ENCODE measurements at regions not wholly inside any gene's neighbourhood (a gene's known extent, or its start where the extent isn't known, plus 50 kb on each side); places are given as distances from the start of the nearest gene placed in this dataset.
A peak's percentile ranks its signal among the peaks of the same experiment; 100 is the strongest.

DNA sequence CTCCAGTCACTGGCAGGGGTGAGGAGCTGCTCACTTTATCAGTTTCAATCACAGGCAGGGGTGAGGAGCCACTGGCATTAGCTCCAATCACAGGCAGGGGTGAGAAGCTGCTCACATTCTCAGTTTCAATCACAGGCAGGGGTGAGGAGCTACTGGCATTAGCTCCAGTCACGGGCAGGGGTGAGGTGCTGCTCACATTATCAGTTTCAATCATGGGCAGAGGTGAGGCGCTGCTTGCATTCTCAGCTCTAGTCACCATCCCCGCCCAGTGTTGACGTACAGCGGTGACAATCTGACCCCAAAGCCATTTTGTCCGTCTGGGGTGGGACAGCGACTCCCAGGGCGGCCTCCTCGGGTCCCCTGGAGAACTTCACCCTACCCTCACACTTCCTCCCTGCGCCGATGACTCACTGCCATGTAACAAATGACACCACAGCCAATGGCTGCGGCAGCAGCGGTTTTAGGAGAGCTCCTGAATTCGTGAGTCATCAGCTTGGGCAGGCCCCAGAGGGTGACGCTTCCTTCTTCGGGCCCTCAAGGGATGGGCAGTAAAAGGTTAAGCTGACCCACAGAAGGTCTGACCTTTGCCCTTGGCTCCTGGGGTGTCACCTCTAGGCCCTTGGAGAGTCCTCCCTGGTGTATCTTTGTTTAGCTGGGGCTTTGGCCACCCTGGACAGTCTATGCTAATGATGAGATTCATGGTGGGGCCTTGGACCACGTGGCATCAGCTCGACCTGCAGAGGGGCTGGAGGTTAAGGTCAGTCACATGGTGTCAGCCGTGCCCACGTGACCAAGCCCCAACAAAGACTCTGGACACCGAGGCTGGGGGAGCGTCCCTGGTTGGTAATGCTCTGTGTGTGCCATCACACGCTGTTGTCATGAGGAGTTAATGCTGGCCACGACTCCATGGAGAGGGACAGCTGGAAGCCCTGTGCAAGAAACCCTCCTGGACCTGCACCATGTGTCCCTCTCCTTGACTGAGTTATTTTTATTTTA lies 171.7 kb downstream of the C16orf95 start:
- no peak overlapping the region for H3K4me3 ChIP-seq (ENCODE audit: low read length in 2 of 2)
- WGBS, 2 donors (ENCODE audit: extremely low coverage in 2 of 2, insufficient read length in 2 of 2, insufficient replicate concordance in 1 of 2) = no CpG with 5 or more reads among the region's 24 CpGs
- H2BK120ac ChIP-seq (ENCODE audit: low read depth, low read length) = no peak overlapping the region
- DNase-seq (ENCODE audit: low spot score) = no peak
- no peak overlapping the region for H2AFZ ChIP-seq (ENCODE audit: low read length)
- no peak overlapping the region for H4K91ac ChIP-seq (ENCODE audit: low read depth, low read length, poor library complexity)
- no peak overlapping the region for H3K27ac ChIP-seq (replicated peaks; ENCODE audit: low read length)
- no peak overlapping the region for H3K14ac ChIP-seq (ENCODE audit: low read length)
- peak overlapping the region; percentile 14 for H3K9ac ChIP-seq (ENCODE audit: low read depth, low read length, poor library complexity)
- H3K27me3 ChIP-seq (ENCODE audit: control insufficient read depth in 3 of 3, insufficient read depth in 3 of 3, low read depth in 1 of 3, low read length in 3 of 3) = no peaks in the 10 kb centered on the region
- no peak overlapping the region for H3K4me2 ChIP-seq (ENCODE audit: insufficient read depth, low read length, poor library complexity, severe bottlenecking)
- H2BK15ac ChIP-seq (ENCODE audit: low read length) = no peak overlapping the region
- H3K18ac ChIP-seq (ENCODE audit: low read length) = no peak overlapping the region
- peak overlapping the region; percentile 57 for H3K23ac ChIP-seq (ENCODE audit: low read depth, low read length, poor library complexity)
- H3K36me3 ChIP-seq (replicated peaks in 1 of 2; ENCODE audit: control insufficient read depth in 2 of 2, insufficient read depth in 2 of 2, low read length in 2 of 2) = no peaks in the 10 kb centered on the region
- no peaks in the 10 kb centered on the region for H3K4me1 ChIP-seq (ENCODE audit: control insufficient read depth in 2 of 2, insufficient read depth in 1 of 2, low read depth in 1 of 2, low read length in 2 of 2)
- no peak overlapping the region for H2BK12ac ChIP-seq (ENCODE audit: low read length)
- no peaks in the 10 kb centered on the region for H3K79me1 ChIP-seq (ENCODE audit: low read depth, low read length)
- H3K9me3 ChIP-seq (replicated peaks in 1 of 2; ENCODE audit: control insufficient read depth in 2 of 2, insufficient read depth in 1 of 2, low read depth in 1 of 2, low read length in 2 of 2) = peaks cover 0 to 3% of the 10 kb centered on the region in 2 donors
- peak overlapping the region; percentile 14 for H2AK5ac ChIP-seq (ENCODE audit: low read depth, low read length)
- no peak overlapping the region for H2BK5ac ChIP-seq (ENCODE audit: low read length)
- H3K4ac ChIP-seq (ENCODE audit: low read length) = no peak overlapping the region
- H4K8ac ChIP-seq (ENCODE audit: low read depth, low read length) = no peak overlapping the region

- no peak overlapping the region for H2BK5ac ChIP-seq (ENCODE audit: low read length)
- no peaks in the 10 kb centered on the region for H3K36me3 ChIP-seq (replicated peaks in 1 of 2; ENCODE audit: control insufficient read depth in 2 of 2, insufficient read depth in 2 of 2, low read length in 2 of 2)
- no peak overlapping the region for H2AFZ ChIP-seq (ENCODE audit: low read length)
- H3K4ac ChIP-seq (ENCODE audit: low read length) = no peak overlapping the region
- no peaks in the 10 kb centered on the region for H3K27me3 ChIP-seq (ENCODE audit: control insufficient read depth in 3 of 3, insufficient read depth in 3 of 3, low read depth in 1 of 3, low read length in 3 of 3)
- no peak overlapping the region for H2BK12ac ChIP-seq (ENCODE audit: low read length)
- no peak overlapping the region for H3K27ac ChIP-seq (replicated peaks; ENCODE audit: low read length)
- no peak overlapping the region for H3K14ac ChIP-seq (ENCODE audit: low read length)
- no peak for DNase-seq (ENCODE audit: low spot score)
- H3K23ac ChIP-seq (ENCODE audit: low read depth, low read length, poor library complexity) = no peak overlapping the region
- H3K79me1 ChIP-seq (ENCODE audit: low read depth, low read length) = no peaks in the 10 kb centered on the region
- no peak overlapping the region for H3K4me3 ChIP-seq (ENCODE audit: low read length in 2 of 2)
- H2AK5ac ChIP-seq (ENCODE audit: low read depth, low read length) = no peak overlapping the region
- H3K4me2 ChIP-seq (ENCODE audit: insufficient read depth, low read length, poor library complexity, severe bottlenecking) = no peak overlapping the region
- no peaks in the 10 kb centered on the region for H3K4me1 ChIP-seq (ENCODE audit: control insufficient read depth in 2 of 2, insufficient read depth in 1 of 2, low read depth in 1 of 2, low read length in 2 of 2)
- peak overlapping the region; percentile 9 for H3K18ac ChIP-seq (ENCODE audit: low read length)
- WGBS, 2 donors (ENCODE audit: extremely low coverage in 2 of 2, insufficient read length in 2 of 2, insufficient replicate concordance in 1 of 2) = no CpG with 5 or more reads among the region's 5 CpGs
- H2BK120ac ChIP-seq (ENCODE audit: low read depth, low read length) = no peak overlapping the region
- no peak overlapping the region for H2BK15ac ChIP-seq (ENCODE audit: low read length)
- H3K9ac ChIP-seq (ENCODE audit: low read depth, low read length, poor library complexity) = no peak overlapping the region
- H3K9me3 ChIP-seq (replicated peaks in 1 of 2; ENCODE audit: control insufficient read depth in 2 of 2, insufficient read depth in 1 of 2, low read depth in 1 of 2, low read length in 2 of 2) = peaks cover 0 to 3% of the 10 kb centered on the region in 2 donors
- H4K8ac ChIP-seq (ENCODE audit: low read depth, low read length) = no peak overlapping the region
- no peak overlapping the region for H4K91ac ChIP-seq (ENCODE audit: low read depth, low read length, poor library complexity)
Measured at GRCh38 chr16:87146676-87147075, 170.5 kb downstream of the C16orf95 start.

DNA sequence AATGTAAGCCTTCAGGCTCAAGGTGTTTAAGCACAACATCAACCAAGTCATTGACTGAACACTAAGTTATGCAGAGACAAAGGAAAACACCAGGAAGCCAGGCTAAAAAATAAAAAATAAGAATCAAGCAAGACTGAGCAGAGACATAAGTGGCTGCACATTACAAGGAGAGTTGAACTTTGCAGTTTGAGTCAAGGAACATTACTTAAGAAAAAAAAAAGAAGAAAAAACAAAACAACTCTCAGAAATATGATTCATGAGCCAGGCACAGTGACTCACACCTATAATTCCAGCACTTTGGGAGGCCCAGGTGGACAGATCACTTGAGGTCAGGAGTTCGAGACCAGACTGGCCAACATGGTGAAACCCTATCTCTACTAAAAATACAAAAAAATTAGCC lies 168.1 kb downstream of the C16orf95 start:
- no peak overlapping the region for H3K4me3 ChIP-seq (ENCODE audit: low read length in 2 of 2)
- peaks cover 0 to 3% of the 10 kb centered on the region in 2 donors for H3K9me3 ChIP-seq (replicated peaks in 1 of 2; ENCODE audit: control insufficient read depth in 2 of 2, insufficient read depth in 1 of 2, low read depth in 1 of 2, low read length in 2 of 2)
- DNase-seq (ENCODE audit: low spot score) = no peak
- no peak overlapping the region for H3K23ac ChIP-seq (ENCODE audit: low read depth, low read length, poor library complexity)
- H2BK120ac ChIP-seq (ENCODE audit: low read depth, low read length) = no peak overlapping the region
- H2BK12ac ChIP-seq (ENCODE audit: low read length) = no peak overlapping the region
- H3K9ac ChIP-seq (ENCODE audit: low read depth, low read length, poor library complexity) = no peak overlapping the region
- no peak overlapping the region for H2BK15ac ChIP-seq (ENCODE audit: low read length)
- no peak overlapping the region for H2AK5ac ChIP-seq (ENCODE audit: low read depth, low read length)
- no peaks in the 10 kb centered on the region for H3K36me3 ChIP-seq (replicated peaks in 1 of 2; ENCODE audit: control insufficient read depth in 2 of 2, insufficient read depth in 2 of 2, low read length in 2 of 2)
- no peak overlapping the region for H4K91ac ChIP-seq (ENCODE audit: low read depth, low read length, poor library complexity)
- no CpG with 5 or more reads among the region's 1 CpG for WGBS, 2 donors (ENCODE audit: extremely low coverage in 2 of 2, insufficient read length in 2 of 2, insufficient replicate concordance in 1 of 2)
- no peak overlapping the region for H3K27ac ChIP-seq (replicated peaks; ENCODE audit: low read length)
- no peak overlapping the region for H2BK5ac ChIP-seq (ENCODE audit: low read length)
- H3K27me3 ChIP-seq (ENCODE audit: control insufficient read depth in 3 of 3, insufficient read depth in 3 of 3, low read depth in 1 of 3, low read length in 3 of 3) = no peaks in the 10 kb centered on the region
- H4K8ac ChIP-seq (ENCODE audit: low read depth, low read length) = no peak overlapping the region
- H3K79me1 ChIP-seq (ENCODE audit: low read depth, low read length) = no peaks in the 10 kb centered on the region
- H3K4ac ChIP-seq (ENCODE audit: low read length) = no peak overlapping the region
- no peak overlapping the region for H2AFZ ChIP-seq (ENCODE audit: low read length)
- H3K18ac ChIP-seq (ENCODE audit: low read length) = no peak overlapping the region
- H3K4me2 ChIP-seq (ENCODE audit: insufficient read depth, low read length, poor library complexity, severe bottlenecking) = no peak overlapping the region
- no peaks in the 10 kb centered on the region for H3K4me1 ChIP-seq (ENCODE audit: control insufficient read depth in 2 of 2, insufficient read depth in 1 of 2, low read depth in 1 of 2, low read length in 2 of 2)
- H3K14ac ChIP-seq (ENCODE audit: low read length) = no peak overlapping the region

DNA sequence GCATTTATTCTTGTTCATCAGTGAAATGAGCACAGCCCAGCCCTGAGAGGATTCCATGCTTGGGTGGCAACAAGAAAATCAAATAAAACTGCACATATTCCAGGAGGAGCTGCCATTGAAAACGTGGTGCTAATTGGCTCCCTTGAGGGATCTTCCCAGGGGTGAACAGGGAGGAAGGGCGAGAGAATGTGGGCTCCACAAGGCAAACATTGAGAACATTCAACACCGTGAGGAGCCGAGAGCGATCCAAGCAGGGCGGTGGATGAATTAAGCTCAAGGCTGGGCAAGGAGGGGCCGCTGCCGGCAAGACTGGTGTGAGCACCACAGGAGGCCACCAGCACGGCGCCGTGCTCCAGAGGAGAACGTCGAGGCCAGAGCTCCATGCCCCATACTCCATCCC lies 166.9 kb downstream of the C16orf95 start:
- no peak overlapping the region for H3K27ac ChIP-seq (replicated peaks; ENCODE audit: low read length)
- no peak overlapping the region for H2BK12ac ChIP-seq (ENCODE audit: low read length)
- no peaks in the 10 kb centered on the region for H3K36me3 ChIP-seq (replicated peaks in 1 of 2; ENCODE audit: control insufficient read depth in 2 of 2, insufficient read depth in 2 of 2, low read length in 2 of 2)
- H3K4me1 ChIP-seq (ENCODE audit: control insufficient read depth in 2 of 2, insufficient read depth in 1 of 2, low read depth in 1 of 2, low read length in 2 of 2) = no peaks in the 10 kb centered on the region
- H2BK5ac ChIP-seq (ENCODE audit: low read length) = no peak overlapping the region
- no peak overlapping the region for H2AK5ac ChIP-seq (ENCODE audit: low read depth, low read length)
- H4K91ac ChIP-seq (ENCODE audit: low read depth, low read length, poor library complexity) = no peak overlapping the region
- peak overlapping the region; percentile 17 for H3K4ac ChIP-seq (ENCODE audit: low read length)
- H3K9me3 ChIP-seq (replicated peaks in 1 of 2; ENCODE audit: control insufficient read depth in 2 of 2, insufficient read depth in 1 of 2, low read depth in 1 of 2, low read length in 2 of 2) = peaks cover 0 to 3% of the 10 kb centered on the region in 2 donors
- no peaks in the 10 kb centered on the region for H3K79me1 ChIP-seq (ENCODE audit: low read depth, low read length)
- peak overlapping the region; percentile 13 for H3K18ac ChIP-seq (ENCODE audit: low read length)
- no peak overlapping the region for H2BK120ac ChIP-seq (ENCODE audit: low read depth, low read length)
- DNase-seq (ENCODE audit: low spot score) = no peak
- H3K9ac ChIP-seq (ENCODE audit: low read depth, low read length, poor library complexity) = no peak overlapping the region
- no peak overlapping the region for H3K14ac ChIP-seq (ENCODE audit: low read length)
- no peak overlapping the region for H4K8ac ChIP-seq (ENCODE audit: low read depth, low read length)
- H2AFZ ChIP-seq (ENCODE audit: low read length) = no peak overlapping the region
- no peak overlapping the region for H3K4me2 ChIP-seq (ENCODE audit: insufficient read depth, low read length, poor library complexity, severe bottlenecking)
- no peak overlapping the region for H3K4me3 ChIP-seq (ENCODE audit: low read length in 2 of 2)
- no CpG with 5 or more reads among the region's 13 CpGs for WGBS, 2 donors (ENCODE audit: extremely low coverage in 2 of 2, insufficient read length in 2 of 2, insufficient replicate concordance in 1 of 2)
- H2BK15ac ChIP-seq (ENCODE audit: low read length) = no peak overlapping the region
- H3K27me3 ChIP-seq (ENCODE audit: control insufficient read depth in 3 of 3, insufficient read depth in 3 of 3, low read depth in 1 of 3, low read length in 3 of 3) = no peaks in the 10 kb centered on the region
- H3K23ac ChIP-seq (ENCODE audit: low read depth, low read length, poor library complexity) = no peak overlapping the region
